Spleen (tissue), 7 donors: ENCODE measurements at regions not wholly inside any gene's neighbourhood (a gene's known extent, or its start where the extent isn't known, plus 50 kb on each side); places are given as distances from the start of the nearest gene placed in this dataset.

Experiments used
- POLR2A ChIP-seq, 3 donors: fragments of 450-650 bp; IDR thresholded peaks; one replicate each; pipeline ENCODE4 v1.5.1; 2017; ENCODE audit warnings: antibody characterized with exemption in 3 of 3, mild to moderate bottlenecking in 1 of 3
- TF ChIP-seq, protein P1 (sequence below), 11 experiments: fragments of 200-600 bp in 7 of 11; fragments of 450-650 bp in 4 of 11; sonication (generic) in 4 of 11; IDR thresholded peaks in 8 of 11; conservative IDR thresholded peaks in 3 of 11; 1 replicate in 7 of 11; 2 replicates in 4 of 11; pipeline versions ENCODE4 v1.4.0 to v1.8.0; 2016 to 2021; ENCODE audit warnings: antibody characterized with exemption in 11 of 11, inconsistent platforms in 4 of 11, mild to moderate bottlenecking in 1 of 11
- donor health status: DM: no; HTN: no; CAD: no; lungs with moderate emphysema.
- donor health status: DM: no; HTN: no; CAD: no.
- donor health status: DM: no; HTN: no; CAD: no.

DNA sequence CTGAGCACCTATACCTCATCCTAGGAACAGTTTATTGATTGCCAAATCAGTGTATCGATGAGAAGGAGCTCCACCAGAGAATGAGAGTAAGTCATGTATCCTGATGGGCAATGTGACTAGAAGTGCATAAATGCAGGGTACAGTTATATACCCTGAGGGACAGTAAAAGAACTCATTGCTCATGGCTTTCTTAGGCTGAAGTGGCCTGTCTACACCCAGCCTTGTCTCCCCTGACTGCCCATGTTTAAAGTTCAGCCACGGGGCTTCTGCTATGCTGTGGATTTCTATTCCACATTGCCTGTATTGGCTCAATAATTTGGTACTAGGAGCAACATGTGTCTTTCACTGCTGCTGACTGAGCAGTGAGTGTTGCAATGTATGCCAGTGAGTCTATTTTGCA, 400.4 kb upstream of the IMPG1 start:
- TF ChIP-seq POLR2A (IDR thresholded peaks at IDR 0.05), result no peak
- TF ChIP-seq, protein P1, sequence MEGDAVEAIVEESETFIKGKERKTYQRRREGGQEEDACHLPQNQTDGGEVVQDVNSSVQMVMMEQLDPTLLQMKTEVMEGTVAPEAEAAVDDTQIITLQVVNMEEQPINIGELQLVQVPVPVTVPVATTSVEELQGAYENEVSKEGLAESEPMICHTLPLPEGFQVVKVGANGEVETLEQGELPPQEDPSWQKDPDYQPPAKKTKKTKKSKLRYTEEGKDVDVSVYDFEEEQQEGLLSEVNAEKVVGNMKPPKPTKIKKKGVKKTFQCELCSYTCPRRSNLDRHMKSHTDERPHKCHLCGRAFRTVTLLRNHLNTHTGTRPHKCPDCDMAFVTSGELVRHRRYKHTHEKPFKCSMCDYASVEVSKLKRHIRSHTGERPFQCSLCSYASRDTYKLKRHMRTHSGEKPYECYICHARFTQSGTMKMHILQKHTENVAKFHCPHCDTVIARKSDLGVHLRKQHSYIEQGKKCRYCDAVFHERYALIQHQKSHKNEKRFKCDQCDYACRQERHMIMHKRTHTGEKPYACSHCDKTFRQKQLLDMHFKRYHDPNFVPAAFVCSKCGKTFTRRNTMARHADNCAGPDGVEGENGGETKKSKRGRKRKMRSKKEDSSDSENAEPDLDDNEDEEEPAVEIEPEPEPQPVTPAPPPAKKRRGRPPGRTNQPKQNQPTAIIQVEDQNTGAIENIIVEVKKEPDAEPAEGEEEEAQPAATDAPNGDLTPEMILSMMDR (IDR thresholded peaks at IDR 0.05 in 8 of 11, conservative IDR thresholded peaks at IDR 0.05 in 3 of 11), result no peak
